Upper lobe of left lung (tissue), 4 donors: ENCODE measurements at regions not wholly inside any gene's neighbourhood (a gene's known extent, or its start where the extent isn't known, plus 50 kb on each side); places are given as distances from the start of the nearest gene placed in this dataset.

Experiments used
- CTCF ChIP-seq, 6 experiments: fragments of 450-650 bp in 4 of 6; fragments of 200-600 bp in 2 of 6; sonication (generic) in 2 of 6; IDR thresholded peaks; one replicate each; pipeline ENCODE4 v1.5.1; 2016 to 2019; ENCODE audit warnings: antibody characterized with exemption in 6 of 6
- POLR2AphosphoS5 ChIP-seq, 2 donors: sonication (generic); formaldehyde crosslinking; IDR thresholded peaks; one replicate each; pipeline ENCODE4 v1.5.1; 2017; ENCODE audit warnings: antibody characterized with exemption in 2 of 2

- TF ChIP-seq CTCF (IDR thresholded peaks at IDR 0.05) (no peak), POLR2AphosphoS5 (IDR thresholded peaks at IDR 0.05) (no peak)
Observed at GRCh38 chr4:131054489-131055019, 1958.6 kb downstream of the C4orf33 start.
